ENCODE measurements at regions not wholly inside any gene's neighbourhood (a gene's known extent, or its start where the extent isn't known, plus 50 kb on each side); places are given as distances from the start of the nearest gene placed in this dataset.

- TF ChIP-seq CTCF (IDR thresholded peaks at IDR 0.05) = no peak
- TF ChIP-seq EZH2 (IDR thresholded peaks at IDR 0.05; ENCODE audit: borderline replicate concordance, insufficient read depth, low read depth, low read length, poor library complexity, severe bottlenecking) = no peak
Observed at GRCh38 chr4:187903106-187903505, 92.5 kb upstream of the ZFP42 start.

Data from B cell (primary cell).